Trophoblast cell (in vitro differentiated cells and primary cell): ENCODE measurements at regions not wholly inside any gene's neighbourhood (a gene's known extent, or its start where the extent isn't known, plus 50 kb on each side); places are given as distances from the start of the nearest gene placed in this dataset.

Experiments used
- DNase-seq, 2 donors: peaks; one replicate each; pipeline ENCODE4 v3.0.0-alpha.2; 2016
- H2AFZ ChIP-seq: 2 replicates; pipeline ENCODE4 v1.6.1; 2013; ENCODE audit warnings: low read length, moderate library complexity, mild to moderate bottlenecking; ENCODE audit not compliant: insufficient read depth, poor library complexity
- H2AK5ac ChIP-seq: 2 replicates; pipeline ENCODE4 v1.6.1; 2013; ENCODE audit warnings: mild to moderate bottlenecking, low read length
- H2BK120ac ChIP-seq: 2 replicates; pipeline ENCODE4 v1.6.1; 2013; ENCODE audit warnings: low read length, mild to moderate bottlenecking, moderate library complexity; ENCODE audit not compliant: insufficient read depth, poor library complexity
- H2BK12ac ChIP-seq: 2 replicates; pipeline ENCODE4 v1.6.1; 2013; ENCODE audit warnings: mild to moderate bottlenecking, low read length, moderate library complexity
- H2BK5ac ChIP-seq: 2 replicates; pipeline ENCODE4 v1.6.1; 2013; ENCODE audit warnings: low read length, low read depth, moderate library complexity, mild to moderate bottlenecking; ENCODE audit not compliant: poor library complexity
- H3K14ac ChIP-seq: 2 replicates; pipeline ENCODE4 v1.6.1; 2013; ENCODE audit warnings: mild to moderate bottlenecking, low read length
- H3K18ac ChIP-seq: 2 replicates; pipeline ENCODE4 v1.6.1; 2013; ENCODE audit warnings: mild to moderate bottlenecking, low read length
- H3K23ac ChIP-seq: 2 replicates; pipeline ENCODE4 v1.6.1; 2013; ENCODE audit warnings: low read length
- H3K27ac ChIP-seq: 2 replicates; pipeline ENCODE4 v1.5.1; 2013; ENCODE audit warnings: low read depth, mild to moderate bottlenecking, inconsistent platforms, low read length, moderate library complexity
- H3K27me3 ChIP-seq: 2 replicates; pipeline ENCODE4 v1.6.1; 2013; ENCODE audit warnings: inconsistent platforms, mild to moderate bottlenecking, low read length, moderate library complexity; ENCODE audit not compliant: insufficient read depth
- H3K36me3 ChIP-seq, 2 experiments: 1 replicate in 1 of 2; 2 replicates in 1 of 2; pipeline ENCODE4 v1.6.1; 2013; ENCODE audit warnings: low read length in 2 of 2, mild to moderate bottlenecking in 2 of 2, moderate library complexity in 1 of 2; ENCODE audit not compliant: insufficient read depth in 2 of 2, control insufficient read depth in 1 of 2
- H3K4ac ChIP-seq: 2 replicates; pipeline ENCODE4 v1.6.1; 2013; ENCODE audit warnings: low read depth, mild to moderate bottlenecking, low read length, moderate library complexity
- H3K4me1 ChIP-seq, 2 experiments: 1 replicate in 1 of 2; 2 replicates in 1 of 2; pipeline ENCODE4 v1.6.1; 2013; ENCODE audit warnings: low read length in 2 of 2, mild to moderate bottlenecking in 2 of 2, moderate library complexity in 1 of 2; ENCODE audit not compliant: insufficient read depth in 2 of 2, control insufficient read depth in 1 of 2
- H3K4me2 ChIP-seq: 2 replicates; pipeline ENCODE4 v1.6.1; 2013; ENCODE audit warnings: inconsistent platforms, mild to moderate bottlenecking, low read length, moderate library complexity
- H3K4me3 ChIP-seq: 2 replicates; pipeline ENCODE4 v1.5.1; 2013; ENCODE audit warnings: mild to moderate bottlenecking, low read depth, low read length, inconsistent platforms
- H3K79me1 ChIP-seq: one replicate; pipeline ENCODE4 v1.6.1; 2013; ENCODE audit warnings: low read length
- H3K79me2 ChIP-seq: 2 replicates; pipeline ENCODE4 v1.6.1; 2013; ENCODE audit warnings: low read length, mild to moderate bottlenecking; ENCODE audit not compliant: control insufficient read depth, insufficient read depth, poor library complexity
- H3K9ac ChIP-seq: 2 replicates; pipeline ENCODE4 v1.6.1; 2013; ENCODE audit warnings: mild to moderate bottlenecking, low read length
- H3K9me3 ChIP-seq: 2 replicates; pipeline ENCODE4 v1.6.1; 2013; ENCODE audit warnings: low read depth, mild to moderate bottlenecking, control low read depth, inconsistent platforms, low read length; ENCODE audit not compliant: insufficient read depth
- H4K12ac ChIP-seq: 2 replicates; pipeline ENCODE4 v1.6.1; 2013; ENCODE audit warnings: low read depth, mild to moderate bottlenecking, low read length, moderate library complexity
- H4K8ac ChIP-seq: 2 replicates; pipeline ENCODE4 v1.6.1; 2013; ENCODE audit warnings: low read depth, mild to moderate bottlenecking, low read length, moderate library complexity
- H4K91ac ChIP-seq: one replicate; pipeline ENCODE4 v1.6.1; 2013; ENCODE audit warnings: low read depth, mild to moderate bottlenecking, low read length, moderate library complexity
- WGBS: extraction: QIAGEN DNeasy Blood & Tissue Kit; methylation state at CpG from one replicate; pipeline ENCODE4 v1.1.7; 2013; ENCODE audit warnings: missing lambda C conversion rate; ENCODE audit not compliant: insufficient read length, insufficient coverage; ENCODE audit errors: extremely low coverage; 5-methylcytosine and 5-hydroxymethylcytosine counted together

DNA sequence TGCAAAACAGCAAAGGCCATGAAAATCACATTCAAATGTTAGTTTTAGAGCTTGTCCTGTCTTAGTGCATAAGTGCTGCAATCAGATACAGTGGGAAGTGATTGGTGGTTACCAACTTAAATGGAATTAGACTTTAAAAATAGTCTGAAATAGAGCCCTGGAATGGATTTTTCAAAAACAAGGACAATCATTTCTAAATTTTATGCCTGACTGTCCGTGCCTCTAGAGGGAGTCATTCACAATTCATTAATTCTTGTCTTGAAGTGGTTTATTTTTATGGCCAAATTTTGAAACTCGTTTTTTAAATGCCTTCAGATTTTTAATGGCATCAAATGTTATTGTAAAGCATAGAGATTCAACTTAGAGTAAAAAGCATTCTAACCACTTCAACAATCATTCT, 561.8 kb upstream of the DAB2 start:
- no peaks in the 10 kb centered on the region for H3K4me1 ChIP-seq
- H3K27me3 ChIP-seq, result no peaks in the 10 kb centered on the region
- no peaks in the 10 kb centered on the region for H3K9me3 ChIP-seq
- no peak overlapping the region for H2BK120ac ChIP-seq
- H3K18ac ChIP-seq, result no peak overlapping the region
- no peaks in the 10 kb centered on the region for H3K79me2 ChIP-seq
- no peak overlapping the region for H4K91ac ChIP-seq
- H2BK12ac ChIP-seq, result no peak overlapping the region
- H2BK5ac ChIP-seq, result no peak overlapping the region
- WGBS, result no CpG with 5 or more reads among the region's 2 CpGs
- H4K12ac ChIP-seq, result no peak overlapping the region
- no peak overlapping the region for H3K4me3 ChIP-seq
- no peak overlapping the region for H3K9ac ChIP-seq
- H4K8ac ChIP-seq, result no peak overlapping the region
- no peak overlapping the region for H3K4me2 ChIP-seq
- no peak overlapping the region for H2AK5ac ChIP-seq
- H3K27ac ChIP-seq, result no peak overlapping the region
- DNase-seq, result no peak
- no peak overlapping the region for H3K23ac ChIP-seq
- no peaks in the 10 kb centered on the region for H3K36me3 ChIP-seq
- H3K14ac ChIP-seq, result no peak overlapping the region
- H3K79me1 ChIP-seq, result no peaks in the 10 kb centered on the region
- H2AFZ ChIP-seq, result no peak overlapping the region
- no peak overlapping the region for H3K4ac ChIP-seq

GRCh38 chr5:39980056-39980455, 555.3 kb upstream of the DAB2 start:
- H4K12ac ChIP-seq, result no peak overlapping the region
- no CpG with 5 or more reads among the region's 1 CpG for WGBS

DNA sequence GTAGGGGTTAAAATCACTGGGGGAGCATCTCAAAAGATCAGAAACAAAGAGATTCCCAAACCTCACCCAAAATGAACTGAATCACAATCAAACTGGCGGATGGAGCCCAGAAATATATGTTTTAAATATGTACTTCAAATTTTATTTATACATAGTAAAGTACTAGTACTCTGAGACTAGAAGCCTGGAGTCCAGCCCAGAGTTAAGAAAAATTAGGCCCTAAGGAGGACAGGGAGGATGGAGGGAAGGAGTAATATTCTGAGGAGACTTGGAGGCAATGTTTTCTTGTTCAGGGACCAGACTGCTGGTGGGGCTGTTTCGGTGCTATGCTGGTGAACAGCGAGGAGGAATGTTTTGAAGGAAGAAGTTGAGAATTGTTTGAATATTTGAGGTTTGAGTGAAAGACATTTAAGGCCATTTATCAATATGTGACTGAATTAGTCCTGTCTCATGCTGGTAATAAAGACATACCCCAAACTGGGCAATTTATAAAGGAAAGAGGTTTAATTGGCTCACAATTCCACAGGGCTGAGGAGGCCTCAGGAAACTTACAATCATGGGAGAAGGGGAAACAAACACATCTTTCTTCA, 552.4 kb upstream of the DAB2 start:
- Histone ChIP-seq H3K79me2 (no peaks in the 10 kb centered on the region), H3K9ac (no peak overlapping the region), H4K12ac (no peak overlapping the region), H4K91ac (no peak overlapping the region), H3K4me3 (no peak overlapping the region), H3K9me3 (no peaks in the 10 kb centered on the region), H3K27ac (no peak overlapping the region), H2AFZ (no peak overlapping the region), H3K23ac (no peak overlapping the region), H2AK5ac (no peak overlapping the region), H3K18ac (no peak overlapping the region), H3K36me3 (no peaks in the 10 kb centered on the region), H3K79me1 (no peaks in the 10 kb centered on the region), H3K14ac (no peak overlapping the region), H2BK5ac (no peak overlapping the region), H4K8ac (no peak overlapping the region), H2BK12ac (no peak overlapping the region), H2BK120ac (no peak overlapping the region), H3K4me2 (no peak overlapping the region), H3K27me3 (no peaks in the 10 kb centered on the region), H3K4me1 (no peaks in the 10 kb centered on the region), H3K4ac (no peak overlapping the region)
- whole genome bisulfite sequencing, result 100% methylated on average over 1 of the region's 3 CpGs
- DNase-seq, result no peak

More at GRCh38 chr5:39980056-39980455, 555.3 kb upstream of the DAB2 start:
- no peak overlapping the region for H3K4me3 ChIP-seq
- DNase-seq, result no peak
- no peak overlapping the region for H3K9ac ChIP-seq
- H3K4ac ChIP-seq, result no peak overlapping the region
- no peaks in the 10 kb centered on the region for H3K27me3 ChIP-seq
- no peak overlapping the region for H2AFZ ChIP-seq
- H4K91ac ChIP-seq, result no peak overlapping the region
- H2AK5ac ChIP-seq, result no peak overlapping the region
- H3K27ac ChIP-seq, result no peak overlapping the region
- H3K4me2 ChIP-seq, result no peak overlapping the region
- H3K36me3 ChIP-seq, result no peaks in the 10 kb centered on the region
- H3K79me1 ChIP-seq, result no peaks in the 10 kb centered on the region
- H3K14ac ChIP-seq, result no peak overlapping the region
- no peaks in the 10 kb centered on the region for H3K79me2 ChIP-seq
- H3K18ac ChIP-seq, result no peak overlapping the region
- no peak overlapping the region for H2BK5ac ChIP-seq
- H4K8ac ChIP-seq, result no peak overlapping the region
- H2BK120ac ChIP-seq, result no peak overlapping the region
- H3K23ac ChIP-seq, result no peak overlapping the region
- H3K4me1 ChIP-seq, result no peaks in the 10 kb centered on the region
- no peak overlapping the region for H2BK12ac ChIP-seq
- H3K9me3 ChIP-seq, result no peaks in the 10 kb centered on the region

DNA sequence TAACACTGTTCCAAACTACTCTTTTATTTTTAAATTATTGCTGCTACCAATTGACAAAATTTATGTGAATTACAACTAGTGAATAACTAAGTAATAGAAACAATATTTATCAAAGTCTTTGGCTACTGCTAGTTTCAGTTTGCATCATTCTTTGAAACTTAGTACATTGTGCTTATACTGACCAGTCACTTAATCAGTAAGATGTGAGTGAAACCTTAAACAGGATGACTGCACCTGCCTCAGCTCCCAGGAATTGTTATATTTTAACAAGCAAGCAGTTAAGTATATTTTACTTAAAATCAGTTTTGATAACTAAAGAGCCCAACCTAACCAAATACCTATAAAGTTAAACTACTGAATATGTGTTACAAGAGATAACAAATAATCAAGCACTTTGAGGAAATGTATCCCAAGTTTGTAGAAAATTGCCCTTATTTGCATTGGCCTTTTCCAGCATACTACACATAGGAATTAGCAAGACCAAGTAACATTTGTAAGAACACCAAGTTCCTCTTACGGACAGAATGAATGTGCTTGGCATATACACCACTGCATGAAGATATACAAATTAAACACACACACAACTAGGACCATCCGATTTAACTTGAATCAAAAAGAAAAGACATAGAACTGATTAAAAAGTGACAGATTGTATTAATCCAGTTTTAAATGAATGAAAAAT, 545.5 kb upstream of the DAB2 start:
- no peak overlapping the region for H2AK5ac ChIP-seq
- H3K23ac ChIP-seq, result no peak overlapping the region

More for the DNA sequence above, 545.5 kb upstream of the DAB2 start:
- WGBS, result no CpG with 5 or more reads among the region's 2 CpGs
- H3K27ac ChIP-seq, result no peak overlapping the region
- H2BK5ac ChIP-seq, result no peak overlapping the region
- H3K27me3 ChIP-seq, result no peaks in the 10 kb centered on the region
- no peak overlapping the region for H2BK120ac ChIP-seq
- no peak for DNase-seq
- H3K36me3 ChIP-seq, result no peaks in the 10 kb centered on the region
- H3K9me3 ChIP-seq, result no peaks in the 10 kb centered on the region
- no peak overlapping the region for H4K8ac ChIP-seq
- H2BK12ac ChIP-seq, result no peak overlapping the region
- no peak overlapping the region for H3K4me2 ChIP-seq
- no peak overlapping the region for H4K91ac ChIP-seq
- H2AFZ ChIP-seq, result no peak overlapping the region
- no peak overlapping the region for H3K9ac ChIP-seq
- H4K12ac ChIP-seq, result no peak overlapping the region
- H3K14ac ChIP-seq, result no peak overlapping the region
- no peak overlapping the region for H3K4ac ChIP-seq
- H3K4me3 ChIP-seq, result no peak overlapping the region
- no peak overlapping the region for H3K18ac ChIP-seq
- H3K79me2 ChIP-seq, result no peaks in the 10 kb centered on the region
- no peaks in the 10 kb centered on the region for H3K4me1 ChIP-seq
- no peaks in the 10 kb centered on the region for H3K79me1 ChIP-seq
